ENCODE measurements at regions not wholly inside any gene's neighbourhood (a gene's known extent, or its start where the extent isn't known, plus 50 kb on each side); places are given as distances from the start of the nearest gene placed in this dataset.

DNA sequence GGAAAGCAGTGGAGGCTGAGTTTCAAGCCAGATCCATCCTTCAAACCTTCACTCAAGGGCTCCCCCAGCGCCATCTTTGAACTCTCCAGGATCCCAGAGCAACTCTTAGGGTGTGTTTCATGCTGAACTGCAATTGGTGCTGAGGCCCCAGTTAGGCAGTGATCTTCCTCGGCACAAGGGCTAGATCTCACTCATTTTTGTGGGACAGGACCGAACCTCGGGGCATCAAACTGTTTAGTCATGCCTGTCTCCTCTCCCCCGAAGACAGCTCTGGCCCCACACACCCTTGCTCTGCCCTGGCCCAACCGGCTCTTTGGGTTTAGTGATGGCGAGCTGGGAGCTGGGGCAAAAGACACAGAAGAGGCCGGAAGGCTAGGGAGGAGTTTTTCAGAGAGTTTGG lies 115.1 kb downstream of the NUFIP1 start:
- Mint-ChIP-seq H3K4me1 (ENCODE audit: low read depth) (peaks cover 18% of the 10 kb centered on the region), H3K27me3 (ENCODE audit: insufficient read depth) (peaks cover 5% of the 10 kb centered on the region), H3K4me3 (no peak overlapping the region), H3K27ac (no peak overlapping the region), H3K36me3 (ENCODE audit: low read depth) (peaks cover 7% of the 10 kb centered on the region), H3K9me3 (peaks cover 7% of the 10 kb centered on the region)
- TF ChIP-seq, protein P1, sequence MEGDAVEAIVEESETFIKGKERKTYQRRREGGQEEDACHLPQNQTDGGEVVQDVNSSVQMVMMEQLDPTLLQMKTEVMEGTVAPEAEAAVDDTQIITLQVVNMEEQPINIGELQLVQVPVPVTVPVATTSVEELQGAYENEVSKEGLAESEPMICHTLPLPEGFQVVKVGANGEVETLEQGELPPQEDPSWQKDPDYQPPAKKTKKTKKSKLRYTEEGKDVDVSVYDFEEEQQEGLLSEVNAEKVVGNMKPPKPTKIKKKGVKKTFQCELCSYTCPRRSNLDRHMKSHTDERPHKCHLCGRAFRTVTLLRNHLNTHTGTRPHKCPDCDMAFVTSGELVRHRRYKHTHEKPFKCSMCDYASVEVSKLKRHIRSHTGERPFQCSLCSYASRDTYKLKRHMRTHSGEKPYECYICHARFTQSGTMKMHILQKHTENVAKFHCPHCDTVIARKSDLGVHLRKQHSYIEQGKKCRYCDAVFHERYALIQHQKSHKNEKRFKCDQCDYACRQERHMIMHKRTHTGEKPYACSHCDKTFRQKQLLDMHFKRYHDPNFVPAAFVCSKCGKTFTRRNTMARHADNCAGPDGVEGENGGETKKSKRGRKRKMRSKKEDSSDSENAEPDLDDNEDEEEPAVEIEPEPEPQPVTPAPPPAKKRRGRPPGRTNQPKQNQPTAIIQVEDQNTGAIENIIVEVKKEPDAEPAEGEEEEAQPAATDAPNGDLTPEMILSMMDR (IDR thresholded peaks at IDR 0.05), result no peak
- DNase-seq, result no peak

DNA sequence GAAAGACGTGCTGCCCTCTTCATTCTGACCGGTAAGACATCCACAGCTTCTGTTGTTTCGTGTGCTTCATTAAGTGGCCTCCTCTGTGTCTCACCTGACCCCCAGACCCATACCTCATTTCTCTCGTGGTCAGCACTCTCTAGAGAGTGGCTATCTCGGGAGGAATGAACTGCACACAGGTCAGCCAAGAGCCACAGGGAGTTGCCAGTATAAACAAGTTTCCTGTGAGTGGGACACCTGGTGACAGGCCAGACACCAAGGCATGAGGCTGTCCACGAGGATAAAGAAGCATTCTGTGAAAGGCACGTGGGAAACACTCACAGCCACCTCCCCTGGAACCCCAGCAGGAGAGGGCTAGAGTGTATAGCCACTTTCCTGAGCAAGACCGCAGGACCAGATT lies 115.8 kb downstream of the NUFIP1 start:
- Mint-ChIP-seq H3K27me3 (ENCODE audit: insufficient read depth) (peaks cover 6% of the 10 kb centered on the region), H3K27ac (no peak overlapping the region), H3K9me3 (peaks cover 7% of the 10 kb centered on the region), H3K4me1 (ENCODE audit: low read depth) (peaks cover 18% of the 10 kb centered on the region), H3K4me3 (no peak overlapping the region), H3K36me3 (ENCODE audit: low read depth) (peaks cover 7% of the 10 kb centered on the region)
- TF ChIP-seq, protein P1 (IDR thresholded peaks at IDR 0.05), result no peak
- DNase-seq, result no peak

DNA sequence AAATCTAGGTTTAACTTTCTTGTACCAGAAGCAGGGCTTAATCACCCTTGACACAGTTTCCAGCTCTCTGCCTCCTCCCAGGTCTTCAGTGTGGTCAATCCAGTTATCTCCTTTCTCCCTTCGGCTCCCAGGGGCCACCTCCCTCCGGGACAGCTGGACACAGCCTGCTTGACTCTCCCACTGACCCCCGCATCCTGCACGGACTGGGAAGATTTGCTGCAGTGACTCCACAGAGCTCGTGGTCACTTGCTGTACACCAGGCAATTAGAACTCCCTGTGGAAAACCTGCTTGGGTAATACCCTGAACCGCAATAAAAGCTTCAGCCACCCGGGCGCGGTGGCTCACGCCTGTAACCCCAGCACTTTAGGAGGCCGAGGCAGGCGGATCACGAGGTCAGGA lies 116.5 kb downstream of the NUFIP1 start:
- Mint-ChIP-seq H3K9me3 (peaks cover 7% of the 10 kb centered on the region), H3K27me3 (ENCODE audit: insufficient read depth) (peaks cover 6% of the 10 kb centered on the region), H3K36me3 (ENCODE audit: low read depth) (peaks cover 7% of the 10 kb centered on the region), H3K27ac (no peak overlapping the region), H3K4me1 (ENCODE audit: low read depth) (peaks cover 18% of the 10 kb centered on the region), H3K4me3 (no peak overlapping the region)
- TF ChIP-seq, protein P1 (IDR thresholded peaks at IDR 0.05), result no peak
- no peak for DNase-seq

DNA sequence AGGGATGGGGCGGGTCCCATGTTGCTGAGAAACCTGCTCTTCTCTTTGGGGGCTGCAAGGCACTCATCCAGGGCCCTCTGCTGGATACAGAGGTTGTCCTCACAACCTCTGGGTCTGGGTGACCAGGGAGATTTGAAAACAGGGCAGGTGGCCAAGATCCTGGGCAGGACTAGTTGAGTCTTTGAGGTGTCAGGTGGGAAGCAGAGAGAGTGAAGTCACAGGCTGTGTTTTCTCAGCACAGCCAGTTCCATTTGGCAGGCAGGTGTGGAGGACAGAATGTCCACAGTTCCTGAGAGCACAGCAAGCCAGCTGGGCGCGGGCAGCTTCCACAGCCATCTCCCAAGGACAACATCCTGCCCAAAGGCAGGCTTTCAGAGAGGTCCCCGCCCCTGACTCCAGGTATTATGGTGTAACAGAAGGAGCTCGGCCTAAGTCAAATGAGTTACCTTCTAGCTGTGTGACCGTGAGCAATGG lies 118.8 kb downstream of the NUFIP1 start:
- Mint-ChIP-seq H3K27me3 (ENCODE audit: insufficient read depth) (peaks cover 6% of the 10 kb centered on the region), H3K27ac (no peak overlapping the region), H3K4me1 (ENCODE audit: low read depth) (peaks cover 16% of the 10 kb centered on the region), H3K4me3 (no peak overlapping the region), H3K36me3 (ENCODE audit: low read depth) (peaks cover 12% of the 10 kb centered on the region), H3K9me3 (peaks cover 7% of the 10 kb centered on the region; the same call in 1 of the 2 replicates)
- no peak for DNase-seq
- TF ChIP-seq, protein P1 (IDR thresholded peaks at IDR 0.05), result no peak

DNA sequence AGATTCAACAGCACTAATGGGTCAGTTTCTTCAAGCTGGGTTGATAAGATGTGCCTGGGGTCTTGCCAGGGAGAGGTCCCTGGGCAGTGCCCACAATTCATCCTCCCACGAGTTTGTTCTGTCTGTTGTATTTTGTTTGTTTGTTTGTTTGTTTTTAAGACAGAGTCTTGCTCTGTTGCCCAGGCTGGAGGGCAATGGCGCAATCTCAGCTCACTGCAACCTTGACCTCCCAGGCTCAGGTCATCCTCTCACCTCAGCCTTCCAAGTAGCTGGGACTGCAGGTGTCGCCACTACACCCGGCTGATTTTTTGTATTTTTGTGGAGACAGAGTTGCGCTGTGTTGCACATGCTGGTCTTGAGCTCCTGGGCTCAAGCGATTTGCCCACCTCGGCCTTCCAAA lies 120.1 kb downstream of the NUFIP1 start:
- no peak for DNase-seq
- H3K27me3 Mint-ChIP-seq (ENCODE audit: insufficient read depth), result peaks cover 6% of the 10 kb centered on the region
- TF ChIP-seq, protein P1 (IDR thresholded peaks at IDR 0.05), result no peak
- peaks cover 7% of the 10 kb centered on the region; the same call in 1 of the 2 replicates for H3K9me3 Mint-ChIP-seq
- H3K4me1 Mint-ChIP-seq (ENCODE audit: low read depth), result peaks cover 5% of the 10 kb centered on the region; the same call in 1 of the 2 replicates
- peaks cover 12% of the 10 kb centered on the region for H3K36me3 Mint-ChIP-seq (ENCODE audit: low read depth)
- no peak overlapping the region for H3K4me3 Mint-ChIP-seq
- no peak overlapping the region for H3K27ac Mint-ChIP-seq

DNA sequence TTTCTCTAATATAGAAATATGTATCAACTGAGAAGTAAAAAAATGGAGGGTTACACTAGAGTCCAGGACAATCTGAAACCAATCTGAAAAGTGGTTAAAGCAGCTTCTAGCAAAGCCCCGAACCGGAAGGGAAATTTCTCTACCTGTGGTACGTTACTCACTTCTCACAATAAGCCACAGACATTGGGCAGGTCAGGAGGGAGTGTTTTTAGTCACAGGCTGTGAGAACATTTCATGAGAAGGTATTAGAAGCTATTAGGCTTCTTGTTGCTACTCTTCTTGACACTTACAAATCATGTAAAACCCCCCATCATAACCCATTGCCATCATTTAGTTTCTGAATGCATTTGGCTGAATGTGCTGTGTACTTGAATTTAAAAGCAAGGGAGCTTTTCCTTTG lies 120.9 kb downstream of the NUFIP1 start:
- DNase-seq, result no peak
- H3K9me3 Mint-ChIP-seq, result peaks cover 7% of the 10 kb centered on the region; the same call in 1 of the 2 replicates
- no peak overlapping the region for H3K27ac Mint-ChIP-seq
- peaks cover 12% of the 10 kb centered on the region for H3K36me3 Mint-ChIP-seq (ENCODE audit: low read depth)
- H3K27me3 Mint-ChIP-seq (ENCODE audit: insufficient read depth), result peaks cover 6% of the 10 kb centered on the region
- 0 out of 2 replicates have a peak, but pooled peaks cover 5% of the 10 kb centered on the region for H3K4me1 Mint-ChIP-seq (ENCODE audit: low read depth)
- no peak overlapping the region for H3K4me3 Mint-ChIP-seq
- TF ChIP-seq, protein P1 (IDR thresholded peaks at IDR 0.05), result no peak

Data from HFFc6 (cell line).